ENCODE measurements at regions not wholly inside any gene's neighbourhood (a gene's known extent, or its start where the extent isn't known, plus 50 kb on each side); places are given as distances from the start of the nearest gene placed in this dataset.

DNA sequence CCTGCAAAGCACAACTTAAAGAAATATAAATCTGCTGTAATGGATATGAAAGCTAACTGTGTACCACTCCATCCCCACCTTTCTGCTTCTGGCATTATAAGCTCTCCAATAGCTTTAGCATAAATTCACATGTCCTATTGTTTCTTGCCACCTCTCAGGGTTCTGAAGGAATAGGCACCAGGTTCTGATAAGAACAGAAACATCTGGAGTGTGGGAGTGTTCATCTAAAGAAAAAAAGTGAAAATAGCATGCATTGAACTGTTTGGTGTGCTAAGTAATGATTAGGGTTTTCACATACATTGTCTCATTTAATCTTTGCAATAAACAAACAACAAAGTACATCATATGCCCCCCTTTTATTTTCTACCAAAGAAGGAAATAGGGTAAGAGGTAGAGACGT, 72.3 kb downstream of the FAM76B start:
- intact Hi-C loops (cut with DNase I) = no loop called here
- no peak for DNase-seq (ENCODE audit: low spot score)

DNA sequence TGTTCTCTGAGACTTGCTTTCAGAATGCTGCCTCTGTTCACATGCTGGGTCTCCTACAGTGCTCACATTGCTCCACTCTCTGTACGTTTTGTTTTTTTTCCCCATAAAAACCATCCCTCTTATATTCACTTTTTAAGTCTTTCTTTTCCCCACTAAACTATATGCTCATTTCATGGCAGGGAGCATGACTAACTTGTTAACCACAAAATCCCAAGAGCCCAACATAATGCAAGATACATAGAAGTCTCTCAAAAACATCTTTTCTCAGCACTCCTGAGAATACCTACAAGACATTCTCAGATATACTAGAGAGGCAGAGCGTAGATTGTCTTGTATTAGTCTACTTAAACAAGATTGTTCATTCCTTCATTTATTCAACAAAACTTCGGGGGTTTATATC, 73.3 kb downstream of the FAM76B start:
- intact Hi-C loops (cut with DNase I) = no loop called here
- DNase-seq (ENCODE audit: low spot score) = no peak

DNA sequence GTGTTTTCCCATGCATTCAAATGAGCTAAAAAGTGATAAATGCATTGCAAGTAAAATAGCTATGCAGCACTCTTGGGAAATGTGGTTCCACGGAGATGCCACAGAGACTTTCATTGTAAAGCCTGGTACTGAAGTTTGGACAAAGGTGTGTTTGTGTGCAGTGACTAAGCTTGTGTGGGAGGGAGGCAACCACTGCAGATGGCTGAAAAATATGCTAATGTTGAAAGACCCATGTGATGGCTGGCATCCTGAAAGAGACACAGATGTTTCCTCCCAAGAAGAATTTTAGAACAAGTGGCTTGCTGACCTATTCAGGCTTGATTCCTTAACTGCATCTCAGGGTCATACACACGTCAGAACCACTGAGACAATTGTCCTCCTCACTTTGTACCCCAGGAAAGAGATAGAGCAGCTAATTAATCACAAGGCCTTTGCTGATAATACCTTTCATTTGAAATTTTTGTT, 73.8 kb downstream of the FAM76B start:
- no peak for DNase-seq (ENCODE audit: low spot score)
- intact Hi-C loops (cut with DNase I) = no loop called here

DNA sequence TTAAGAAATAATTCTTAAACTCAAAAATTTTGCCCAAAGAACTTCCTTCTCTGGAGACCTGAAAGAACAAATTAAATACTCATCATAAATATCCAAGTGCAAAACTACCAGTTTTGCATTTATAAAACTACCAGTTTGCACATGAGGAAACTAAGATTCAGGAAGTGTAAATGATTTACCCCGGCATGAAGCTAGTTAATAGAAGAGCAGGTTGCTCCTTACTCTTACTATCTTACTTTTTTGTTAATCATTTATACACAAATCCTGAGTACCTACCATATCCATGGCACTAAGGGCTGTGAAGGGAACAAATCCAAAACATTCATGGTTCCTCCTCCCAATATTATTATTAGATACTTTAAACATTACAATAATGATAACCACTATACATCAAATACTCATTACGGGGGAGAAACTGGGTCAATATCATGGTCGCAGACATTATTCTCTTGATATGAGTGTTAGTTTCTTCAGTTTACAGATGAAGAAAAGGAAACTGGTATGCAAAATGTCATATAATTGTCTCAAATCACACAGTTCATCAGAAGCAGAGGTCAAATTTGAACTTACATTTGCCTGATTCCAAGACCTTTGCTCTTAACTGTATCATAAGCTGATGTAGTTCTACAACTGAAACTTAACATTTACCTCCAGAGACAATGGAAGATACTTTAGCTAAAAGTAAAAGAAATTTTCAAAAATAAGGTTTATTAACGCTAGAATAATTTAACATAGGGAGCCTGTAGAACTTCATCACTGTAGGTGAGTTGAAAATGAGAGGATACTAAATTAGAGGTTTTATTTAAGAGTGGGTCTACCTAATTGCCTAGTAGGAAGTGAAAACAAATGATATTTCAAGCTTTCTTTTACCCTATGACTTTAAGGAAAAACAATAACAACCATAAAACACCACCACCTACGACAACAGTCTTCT, 74.5 kb downstream of the FAM76B start:
- DNase-seq (ENCODE audit: low spot score) = no peak
- intact Hi-C loops (cut with DNase I) = no loop called here

DNA sequence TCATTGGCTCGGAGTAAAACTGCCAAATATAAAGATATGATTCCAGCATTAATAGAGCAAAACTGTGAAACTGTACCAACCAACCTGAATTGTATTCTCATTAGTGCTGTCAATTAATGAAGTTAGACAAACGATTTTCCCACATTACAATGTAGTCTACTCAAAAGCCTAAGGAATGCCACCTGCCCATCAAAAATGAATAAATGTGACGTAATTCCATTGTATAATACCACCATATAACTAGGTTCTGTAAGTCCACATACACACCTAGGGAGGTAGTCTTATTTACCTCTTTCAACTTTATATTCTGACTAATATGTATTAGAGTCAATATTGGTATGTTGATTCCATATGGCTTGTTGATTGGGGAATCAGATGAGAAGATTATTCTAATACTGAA, 76.2 kb downstream of the FAM76B start:
- DNase-seq (ENCODE audit: low spot score) = no peak

DNA sequence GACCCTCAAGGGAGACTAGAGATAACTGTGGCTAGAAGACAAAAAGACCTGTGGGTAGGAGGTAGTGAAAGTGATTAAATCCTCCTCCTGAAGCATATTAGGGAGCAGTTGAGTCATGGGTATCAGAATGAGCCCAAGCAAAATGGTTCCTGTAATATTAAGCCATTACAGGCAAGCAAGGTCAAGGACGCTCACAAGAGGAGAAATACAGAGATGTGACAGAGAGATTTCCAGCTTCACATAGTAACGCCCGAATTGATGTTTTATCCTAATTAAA, 77.7 kb downstream of the FAM76B start:
- no peak for DNase-seq (ENCODE audit: low spot score)
- intact Hi-C loops (cut with DNase I) = no loop called here

More for the DNA sequence above, 76.2 kb downstream of the FAM76B start:
- intact Hi-C loops (cut with DNase I) = no loop called here

DNA sequence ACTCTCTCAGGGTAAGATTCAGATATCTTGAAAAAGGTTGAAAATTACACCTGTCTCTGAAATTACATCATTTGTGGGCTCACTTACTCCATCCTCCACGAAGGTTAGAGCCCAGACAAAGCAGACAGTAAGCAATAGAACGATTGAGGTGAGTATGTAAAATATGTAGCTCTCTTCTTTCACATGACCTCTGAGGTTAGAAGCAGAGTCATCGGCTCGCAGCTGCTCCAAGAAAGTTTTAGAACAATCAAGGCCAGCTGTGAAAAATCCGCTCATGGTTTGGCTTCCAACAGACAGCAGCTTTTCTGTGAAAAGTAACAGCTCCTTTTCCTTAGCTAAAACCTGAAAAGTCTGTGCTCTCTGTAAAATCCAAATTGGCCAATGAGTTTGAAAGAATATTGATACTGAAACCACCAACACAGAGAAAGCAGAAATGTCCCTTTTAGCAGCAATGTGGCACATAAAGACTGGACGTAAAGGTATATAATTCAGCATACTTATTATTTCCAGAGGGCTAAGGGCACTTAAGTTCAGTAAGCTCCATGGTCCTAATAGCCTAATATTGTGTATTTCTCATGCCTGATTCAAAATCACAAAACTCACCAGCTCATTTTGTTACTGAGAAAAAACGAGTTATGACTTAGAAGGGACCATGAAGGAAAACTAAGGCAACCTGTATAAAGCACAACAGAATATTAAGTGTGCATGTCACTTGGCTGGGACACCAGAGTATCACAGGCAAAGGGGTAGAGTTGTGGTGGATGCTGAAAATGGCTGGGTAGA, 78.2 kb downstream of the FAM76B start:
- DNase-seq (ENCODE audit: low spot score) = no peak
- intact Hi-C loops (cut with DNase I) = no loop called here

DNA sequence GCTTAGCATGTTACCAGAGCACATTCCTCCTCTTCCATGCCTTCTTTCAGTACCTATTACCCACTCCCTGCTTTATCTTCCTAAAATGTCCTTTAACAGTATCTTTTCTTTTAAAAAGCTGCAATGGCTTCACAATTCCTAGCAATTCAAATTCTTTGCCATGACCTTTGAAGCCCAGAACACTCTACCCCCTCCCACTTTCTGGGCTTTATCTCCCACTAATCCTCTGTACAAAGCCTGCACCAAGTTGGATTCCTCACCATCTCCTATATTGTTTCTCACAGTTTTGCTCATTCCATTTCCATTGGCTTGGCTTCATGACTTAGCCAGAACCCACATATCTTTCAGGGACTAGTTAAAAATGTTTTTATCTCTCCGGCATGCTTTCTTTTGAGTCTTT, 80.9 kb downstream of the FAM76B start:
- no peak for DNase-seq (ENCODE audit: low spot score)
- intact Hi-C loops (cut with DNase I) = loop anchor here (5.0 to 10.0 kb wide), 4 partner anchors 474 to 624 kb away; partner anchors contain the start of genes ENDOD1 (in 1 of the 2) and SESN3 (in 1 of the 2)

DNA sequence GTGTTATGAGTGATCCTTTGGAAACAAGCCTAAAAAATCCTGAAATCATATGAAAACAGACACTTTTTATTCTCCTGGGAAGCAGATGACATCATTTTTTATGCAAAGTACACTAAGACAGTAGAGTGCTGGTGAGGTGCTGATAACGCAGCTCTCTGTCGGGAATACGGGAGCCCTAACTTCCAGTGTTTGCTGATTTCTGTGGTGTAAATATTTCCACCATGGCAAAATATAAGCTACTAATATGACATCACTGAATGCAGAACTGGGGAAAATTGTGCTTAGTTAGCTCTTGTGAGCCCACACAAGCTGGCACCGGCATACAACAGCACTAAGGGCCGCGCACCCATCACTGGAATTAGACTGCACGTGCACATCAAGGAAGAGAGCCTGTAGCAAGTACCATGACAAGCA, 82.6 kb downstream of the FAM76B start:
- DNase-seq (ENCODE audit: low spot score) = no peak
- intact Hi-C loops (cut with DNase I) = loop anchor here (5.0 to 10.0 kb wide), 4 partner anchors 472 to 622 kb away; partner anchors contain the start of genes ENDOD1 (in 1 of the 2) and SESN3 (in 1 of the 2)

DNA sequence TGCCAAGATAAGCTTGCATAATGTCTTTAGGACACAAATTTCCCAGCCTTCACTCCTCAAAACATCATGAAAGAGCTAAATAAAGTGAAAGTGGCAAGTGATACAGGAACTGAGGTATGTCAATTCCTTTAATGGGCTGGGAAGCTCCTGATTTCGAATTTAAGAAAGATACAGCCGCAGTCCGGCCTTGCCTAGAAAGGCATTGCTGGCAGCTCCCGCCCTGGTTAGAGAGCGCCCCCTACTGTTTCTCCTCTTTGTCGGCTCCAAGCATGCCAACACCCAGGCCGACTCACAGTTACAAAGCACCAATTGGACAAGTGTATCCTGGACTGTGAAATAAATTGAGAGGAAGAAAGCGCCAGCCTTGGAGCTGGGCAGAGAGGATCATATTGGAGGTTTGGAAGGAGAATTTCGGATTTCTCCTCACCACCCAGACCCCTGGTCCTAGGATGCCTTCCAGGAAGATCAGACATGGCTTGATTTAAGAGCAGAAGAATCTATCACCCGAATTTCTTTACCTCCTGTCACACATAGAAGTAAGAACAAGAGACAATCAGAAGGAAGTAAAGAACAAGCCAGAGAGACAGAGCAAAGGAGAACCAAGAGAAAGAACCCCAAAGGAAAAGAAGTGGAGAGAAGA, 84.0 kb downstream of the FAM76B start:
- intact Hi-C loops (cut with DNase I) = loop anchor here (5.0 to 10.0 kb wide), 4 partner anchors 471 to 621 kb away; partner anchors contain the start of genes ENDOD1 (in 1 of the 2) and SESN3 (in 1 of the 2)
- DNase-seq (ENCODE audit: low spot score) = peak; percentile 93

DNA sequence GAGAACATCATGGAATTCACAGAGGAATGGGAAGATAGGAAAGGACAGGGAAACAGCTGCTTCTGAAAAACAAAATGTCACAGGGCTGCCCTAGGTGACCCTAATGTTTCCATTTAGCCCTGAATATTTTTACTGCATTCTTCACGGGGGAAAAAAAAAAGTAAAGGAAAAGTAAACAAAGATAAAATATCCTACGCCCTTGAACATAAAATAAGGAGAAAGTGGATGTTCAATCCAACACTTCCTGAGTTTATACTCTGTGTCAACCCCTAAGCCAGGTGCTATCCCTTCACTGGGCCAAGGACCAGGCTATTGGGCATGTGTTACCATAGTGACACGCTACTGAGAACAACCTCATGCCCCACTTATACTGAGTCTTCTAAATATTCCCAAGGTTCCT, 84.7 kb downstream of the FAM76B start:
- DNase-seq (ENCODE audit: low spot score) = no peak
- intact Hi-C loops (cut with DNase I) = loop anchor here (5.0 to 10.0 kb wide), 4 partner anchors 470 to 620 kb away; partner anchors contain the start of genes ENDOD1 (in 1 of the 2) and SESN3 (in 1 of the 2)

DNA sequence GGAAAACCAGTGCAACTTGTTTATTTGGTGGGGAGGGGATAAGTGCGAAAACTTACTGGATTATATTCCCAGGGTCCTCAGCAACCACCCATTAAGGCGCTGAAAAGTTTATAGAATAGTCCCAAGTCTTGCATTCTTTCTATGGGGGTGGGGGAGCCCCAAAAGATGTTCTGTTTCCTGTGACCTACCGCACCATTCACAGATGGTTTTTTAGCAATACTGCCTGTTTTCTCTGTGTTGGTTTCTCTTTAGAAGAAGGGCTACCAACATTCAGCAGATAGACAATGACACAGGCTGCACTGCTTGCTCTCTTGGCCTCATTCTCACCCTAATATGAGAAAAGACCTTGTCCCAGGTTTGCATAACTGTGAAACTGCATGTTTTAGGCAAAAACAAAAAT, 86.5 kb downstream of the FAM76B start:
- no peak for DNase-seq (ENCODE audit: low spot score)
- intact Hi-C loops (cut with DNase I) = loop anchor here in 1 of 2 donors (10.0 kb wide), 2 partner anchors 468 to 618 kb away; partner anchors contain the start of genes ENDOD1 and SESN3

DNA sequence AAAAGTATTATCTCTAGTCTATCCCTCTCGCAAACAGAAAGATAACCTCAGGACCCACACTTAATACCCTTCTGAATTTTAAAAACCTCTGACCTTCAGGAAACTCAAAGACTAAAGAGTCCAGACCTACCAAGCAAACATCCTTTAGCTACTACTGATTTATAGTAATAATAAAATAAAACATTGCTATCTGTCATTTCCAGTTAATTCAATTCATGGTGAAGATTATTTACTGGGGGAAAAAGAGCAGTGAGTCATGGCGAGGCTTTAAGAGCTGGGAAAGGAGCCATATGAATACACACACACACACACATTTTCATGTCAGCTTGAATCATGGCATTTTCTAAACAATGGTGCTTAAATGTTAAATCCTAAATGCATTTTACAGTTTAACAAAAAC, 87.1 kb downstream of the FAM76B start:
- no peak for DNase-seq (ENCODE audit: low spot score)
- intact Hi-C loops (cut with DNase I) = loop anchor here in 1 of 2 donors (10.0 kb wide), 2 partner anchors 468 to 618 kb away; partner anchors contain the start of genes ENDOD1 and SESN3

DNA sequence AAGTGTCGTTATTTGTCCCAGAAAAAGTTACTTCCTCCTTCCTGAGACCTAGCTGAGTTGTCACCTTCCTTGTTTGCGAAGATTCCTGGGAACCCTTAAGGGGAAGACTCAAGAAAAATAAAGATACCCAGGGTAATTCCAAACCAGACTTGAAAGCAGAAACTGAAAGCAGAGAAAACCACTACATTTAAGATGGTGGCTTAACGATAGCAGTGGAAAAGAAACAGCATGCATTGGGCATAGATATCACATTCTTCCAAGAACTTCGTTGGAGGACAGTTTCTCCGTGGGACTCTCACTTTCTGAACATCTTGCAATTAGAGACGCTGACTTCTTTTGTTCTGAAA, 89.1 kb downstream of the FAM76B start:
- intact Hi-C loops (cut with DNase I) = loop anchor here in 1 of 2 donors (10.0 kb wide), 2 partner anchors 466 to 616 kb away; partner anchors contain the start of genes ENDOD1 and SESN3
- no peak for DNase-seq (ENCODE audit: low spot score)

DNA sequence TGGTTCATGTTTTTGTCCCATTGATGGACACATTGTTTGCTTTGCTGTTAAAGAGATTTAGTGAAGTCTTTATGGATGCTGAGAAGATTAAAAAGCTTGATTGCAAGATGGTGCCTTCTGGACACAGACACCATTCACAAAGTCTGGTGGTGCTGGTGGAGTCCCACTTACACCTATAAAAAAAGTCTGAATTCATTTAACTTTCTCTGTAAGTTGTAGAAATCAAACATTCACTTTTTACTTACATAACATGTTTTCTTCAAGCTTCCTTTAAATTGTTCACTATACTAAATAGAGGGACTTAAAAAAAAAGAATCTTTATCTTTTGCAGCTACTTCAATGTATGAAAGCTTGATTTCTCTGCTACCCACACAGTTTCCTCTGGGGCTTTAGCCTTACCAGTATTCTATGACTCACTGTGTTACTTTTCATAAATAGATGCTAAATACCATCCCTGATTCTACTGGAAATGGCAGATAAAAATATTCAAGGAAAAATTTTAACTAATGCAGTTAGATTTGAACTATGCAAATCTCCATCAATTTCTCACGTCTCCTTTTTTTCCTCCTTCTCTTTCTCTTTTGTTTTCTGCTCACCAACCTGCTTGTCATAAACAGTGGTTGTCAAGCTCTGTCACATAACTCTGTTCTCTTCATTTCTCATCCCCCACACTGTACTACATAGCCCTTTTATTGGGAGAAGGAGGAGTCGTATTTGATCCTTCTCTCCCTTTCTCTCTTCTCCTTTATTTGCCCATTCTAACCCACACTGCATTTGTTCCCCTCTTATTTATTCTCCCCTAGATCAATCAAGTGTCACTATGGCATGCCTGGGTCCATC, 89.7 kb downstream of the FAM76B start:
- no peak for DNase-seq (ENCODE audit: low spot score)
- intact Hi-C loops (cut with DNase I) = loop anchor here in 1 of 2 donors (10.0 kb wide), 2 partner anchors 465 to 615 kb away; partner anchors contain the start of genes ENDOD1 and SESN3

DNA sequence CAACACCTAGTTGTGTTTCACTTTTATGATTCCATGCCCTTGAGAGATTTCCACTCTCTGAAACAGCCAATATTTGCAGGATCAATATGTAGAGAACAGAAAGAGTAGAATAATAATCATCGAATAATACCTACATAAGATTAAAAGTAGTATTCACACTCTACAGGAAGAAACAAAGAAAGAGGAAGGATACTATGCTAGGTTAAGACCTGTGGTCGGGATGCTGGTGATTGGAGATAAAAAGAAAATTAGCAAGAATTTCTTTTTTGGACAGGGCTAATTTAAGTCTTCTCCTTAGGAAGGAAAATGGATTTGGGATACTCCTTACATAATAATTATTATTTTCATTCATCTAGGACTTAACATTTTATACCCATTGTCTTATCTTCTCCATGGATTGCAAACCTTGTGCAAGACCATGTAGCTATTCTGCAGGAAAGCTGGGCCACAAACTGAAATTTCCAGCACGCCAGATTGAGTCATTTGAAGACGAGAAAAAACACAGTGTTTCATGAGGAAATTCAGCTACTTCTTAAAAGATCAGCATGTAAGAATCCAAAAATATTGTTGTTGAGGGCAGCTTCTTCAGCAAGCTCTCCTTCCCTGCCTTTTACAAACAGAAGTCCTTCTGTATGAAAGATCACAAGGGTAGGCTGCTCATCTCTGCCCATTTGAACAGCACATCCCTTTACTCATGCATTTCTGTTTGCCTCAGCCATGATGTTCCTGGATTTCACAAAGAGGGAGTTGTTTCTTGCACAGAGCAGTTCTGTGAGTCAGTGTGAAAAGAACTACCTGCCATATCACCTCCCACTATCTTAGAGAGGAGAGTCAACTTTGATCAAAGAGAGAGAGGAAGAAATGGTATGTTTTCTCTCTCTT, 90.7 kb downstream of the FAM76B start:
- no peak for DNase-seq (ENCODE audit: low spot score)
- intact Hi-C loops (cut with DNase I) = no loop called here

DNA sequence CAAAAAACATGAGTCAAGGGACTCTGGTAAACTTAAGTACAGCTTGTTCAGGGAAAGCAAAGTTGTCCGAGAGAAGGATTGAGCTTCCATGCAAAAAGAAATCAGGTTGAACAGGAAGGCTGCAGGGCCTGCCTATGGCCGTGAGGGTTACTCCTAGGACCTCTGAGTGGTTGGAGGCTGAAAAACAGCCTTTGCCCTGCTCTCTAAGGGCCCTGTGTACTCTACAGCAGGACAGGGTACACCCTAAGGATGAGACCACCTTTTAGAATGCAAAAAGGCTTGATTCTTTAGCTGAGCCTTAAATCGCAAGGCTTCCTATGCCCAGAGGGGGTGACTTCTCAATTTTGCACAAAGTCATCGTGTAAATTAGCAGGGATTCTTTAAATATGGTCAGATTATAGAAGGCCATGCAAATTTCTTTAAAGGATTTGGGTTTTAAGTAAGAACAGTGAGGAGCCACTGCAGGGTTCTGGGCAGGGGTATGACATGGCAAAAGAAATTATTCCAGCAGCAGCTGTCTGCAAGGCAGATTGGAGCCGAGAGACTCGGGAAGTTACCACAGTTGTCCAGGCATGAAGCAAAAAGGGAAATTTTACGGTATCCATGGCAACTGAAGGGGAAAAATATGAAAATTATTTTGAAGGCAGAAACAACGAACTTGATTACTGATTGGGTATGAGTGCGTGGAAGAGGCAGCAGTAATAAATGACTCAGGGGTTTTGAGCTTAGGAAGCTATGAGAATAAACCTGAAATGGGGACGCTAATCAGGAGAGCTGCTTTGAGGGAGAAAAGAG, 91.8 kb downstream of the FAM76B start:
- intact Hi-C loops (cut with DNase I) = no loop called here
- DNase-seq (ENCODE audit: low spot score) = no peak
